ENCODE measurements at regions not wholly inside any gene's neighbourhood (a gene's known extent, or its start where the extent isn't known, plus 50 kb on each side); places are given as distances from the start of the nearest gene placed in this dataset.
"Not testable (repeated sequence)": the region's sequence is repeated elsewhere in the genome, so short reads cannot be mapped to it uniquely, and the experiment has no call there.

- TF ChIP-seq CTCF (IDR thresholded peaks at IDR 0.05; ENCODE audit: insufficient read depth, low read length, poor library complexity, severe bottlenecking); EZH2phosphoT487 (conservative IDR thresholded peaks at IDR 0.05; ENCODE audit: low read length): not testable (repeated sequence)
Measured at GRCh38 chr17:77533697-77534096, 392.9 kb downstream of the SEC14L1 start.
